ENCODE measurements at regions not wholly inside any gene's neighbourhood (a gene's known extent, or its start where the extent isn't known, plus 50 kb on each side); places are given as distances from the start of the nearest gene placed in this dataset.

- in situ Hi-C loops (cut with MboI) = no loop called here
- RAD21 ChIA-PET (ENCODE audit: unreplicated experiment) = interaction anchor here (1.0 to 4.1 kb wide), 3 partner anchors 15 to 100 kb away, joined by 3 to 33 read pairs (median 3); no protein-coding TSS in a partner anchor
Observed at GRCh38 chr10:110399106-110399964, 94.6 kb upstream of the SMNDC1 start.

GRCh38 chr10:110399965-110400933 lies 95.5 kb upstream of the SMNDC1 start:
- no peaks in the 10 kb centered on the region for H3K27me3 ChIP-seq (replicated peaks in 1 of 2; ENCODE audit: control insufficient read depth in 2 of 2, insufficient read depth in 2 of 2, low read length in 1 of 2)
- ChIA-PET POLR2A (interaction anchor here (1.4 to 9.0 kb wide), 2 partner anchors 10 to 12 kb away, joined by 4 to 117 read pairs; no protein-coding TSS in a partner anchor), CTCF (interaction anchor here (2.9 kb wide), 1 partner anchor 46 kb away, joined by 8 read pairs; no protein-coding TSS in a partner anchor), SMC1A (ENCODE audit: uncharacterized antibody, unreplicated experiment) (interaction anchor here (0.8 to 4.8 kb wide), 5 partner anchors 9 to 104 kb away, joined by 3 to 24 read pairs (median 11); no protein-coding TSS in a partner anchor), RAD21 (ENCODE audit: unreplicated experiment) (interaction anchor here (1.0 to 1.1 kb wide), 2 partner anchors 15 to 99 kb away, joined by 3 read pairs; no protein-coding TSS in a partner anchor)
- intact Hi-C loops (cut with micrococcal nuclease; ENCODE audit: unreplicated experiment) (no loop called here), in situ Hi-C loops (cut with MboI) (no loop called here)
- H3K27ac ChIP-seq (ENCODE audit: control insufficient read depth, insufficient read depth) = no peak overlapping the region
- no peak overlapping the region for H3K4me3 ChIP-seq
- H2AFZ ChIP-seq (ENCODE audit: control insufficient read depth, low read depth, low read length) = no peak overlapping the region
- H4K20me1 ChIP-seq (ENCODE audit: control insufficient read depth, insufficient read depth) = no peaks in the 10 kb centered on the region
- no TSS peak for BruUV-seq (replicated peaks)
- no peak overlapping the region for H3K9ac ChIP-seq (ENCODE audit: control insufficient read depth, insufficient read depth, low read length)
- no peaks in the 10 kb centered on the region for H3K36me3 ChIP-seq (ENCODE audit: control insufficient read depth in 2 of 2, insufficient read depth in 2 of 2, low read length in 1 of 2)
- WGBS (ENCODE audit: insufficient coverage, insufficient replicate concordance, low lambda C conversion rate, missing lambda C conversion rate) = 74% methylated on average over 7 of the region's 7 CpGs
- H3K79me2 ChIP-seq (ENCODE audit: control insufficient read depth, insufficient read depth, low read length) = no peaks in the 10 kb centered on the region
- no peak for TF ChIP-seq TAF1 (IDR thresholded peaks at IDR 0.05; ENCODE audit: borderline replicate concordance, low read depth, low read length)
- TF ChIP-seq ZBTB40 (IDR thresholded peaks at IDR 0.05; ENCODE audit: borderline replicate concordance) = peak; percentile 69; the same call in 1 of the 2 replicates
- no peaks in the 10 kb centered on the region for H3K9me3 ChIP-seq (replicated peaks; ENCODE audit: control insufficient read depth, insufficient read depth, low read length)
- ATAC-seq (no peak), DNase-seq (ENCODE audit: low read depth, low spot score) (no peak), FAIRE-seq (no peak)
- peaks cover 16% of the 10 kb centered on the region for H3K4me1 ChIP-seq (ENCODE audit: control insufficient read depth, insufficient read depth, low read length)
- H3K4me2 ChIP-seq (ENCODE audit: control insufficient read depth, insufficient read depth) = no peak overlapping the region

More at GRCh38 chr10:110399106-110399964, 94.6 kb upstream of the SMNDC1 start:
- Histone ChIP-seq H3K79me2 (ENCODE audit: control insufficient read depth, insufficient read depth, low read length) (no peaks in the 10 kb centered on the region), H4K20me1 (ENCODE audit: control insufficient read depth, insufficient read depth) (no peaks in the 10 kb centered on the region), H2AFZ (ENCODE audit: control insufficient read depth, low read depth, low read length) (no peak overlapping the region), H3K9me3 (replicated peaks; ENCODE audit: control insufficient read depth, insufficient read depth, low read length) (no peaks in the 10 kb centered on the region), H3K36me3 (ENCODE audit: control insufficient read depth in 2 of 2, insufficient read depth in 2 of 2, low read length in 1 of 2) (no peaks in the 10 kb centered on the region), H3K4me3 (no peak overlapping the region), H3K4me1 (ENCODE audit: control insufficient read depth, insufficient read depth, low read length) (peaks cover 19% of the 10 kb centered on the region), H3K4me2 (ENCODE audit: control insufficient read depth, insufficient read depth) (no peak overlapping the region), H3K27ac (ENCODE audit: control insufficient read depth, insufficient read depth) (no peak overlapping the region), H3K27me3 (replicated peaks in 1 of 2; ENCODE audit: control insufficient read depth in 2 of 2, insufficient read depth in 2 of 2, low read length in 1 of 2) (no peaks in the 10 kb centered on the region), H3K9ac (ENCODE audit: control insufficient read depth, insufficient read depth, low read length) (no peak overlapping the region)
- ChIA-PET POLR2A (interaction anchor here (1.4 to 9.0 kb wide), 2 partner anchors 11 kb away, joined by 4 to 117 read pairs; no protein-coding TSS in a partner anchor), SMC1A (ENCODE audit: uncharacterized antibody, unreplicated experiment) (interaction anchor here (2.4 to 5.1 kb wide), 4 partner anchors 8 to 43 kb away, joined by 12 to 67 read pairs (median 40); no protein-coding TSS in a partner anchor), CTCF (interaction anchor here (4.0 kb wide), 1 partner anchor 14 kb away, joined by 36 read pairs; no protein-coding TSS in a partner anchor)
- DNase-seq (ENCODE audit: low read depth, low spot score) = no peak
- TF ChIP-seq ATF7 (IDR thresholded peaks at IDR 0.05; ENCODE audit: low read depth) = no peak
- TF ChIP-seq ZNF217 (IDR thresholded peaks at IDR 0.05) = peak; percentile 31; the same call in 1 of the 2 replicates
- no peak for TF ChIP-seq SREBF2 (IDR thresholded peaks at IDR 0.05; ENCODE audit: low read length)
- intact Hi-C loops (cut with micrococcal nuclease; ENCODE audit: unreplicated experiment) = no loop called here
- FAIRE-seq = no peak
- WGBS (ENCODE audit: insufficient coverage, insufficient replicate concordance, low lambda C conversion rate, missing lambda C conversion rate) = 64% methylated on average over 9 of the region's 9 CpGs
- ATAC-seq = no peak
- BruUV-seq (replicated peaks) = no TSS peak
